ENCODE measurements at regions not wholly inside any gene's neighbourhood (a gene's known extent, or its start where the extent isn't known, plus 50 kb on each side); places are given as distances from the start of the nearest gene placed in this dataset.

- H3K4me3 ChIP-seq: no peak overlapping the region
- no peaks in the 10 kb centered on the region for H3K36me3 ChIP-seq
- no peak for DNase-seq
- H3K4me1 ChIP-seq: no peaks in the 10 kb centered on the region
- no peaks in the 10 kb centered on the region for H3K27me3 ChIP-seq
- H3K9me3 ChIP-seq: peaks cover 0 to 3% (median 0%) of the 10 kb centered on the region in 4 donors
- TF ChIP-seq CTCF (IDR thresholded peaks at IDR 0.05) (no peak), POLR2A (IDR thresholded peaks at IDR 0.05) (no peak)
- H3K27ac ChIP-seq: no peak overlapping the region
Measured at GRCh38 chr10:21396889-21397288, 128.6 kb downstream of the SKIDA1 start.

DNA sequence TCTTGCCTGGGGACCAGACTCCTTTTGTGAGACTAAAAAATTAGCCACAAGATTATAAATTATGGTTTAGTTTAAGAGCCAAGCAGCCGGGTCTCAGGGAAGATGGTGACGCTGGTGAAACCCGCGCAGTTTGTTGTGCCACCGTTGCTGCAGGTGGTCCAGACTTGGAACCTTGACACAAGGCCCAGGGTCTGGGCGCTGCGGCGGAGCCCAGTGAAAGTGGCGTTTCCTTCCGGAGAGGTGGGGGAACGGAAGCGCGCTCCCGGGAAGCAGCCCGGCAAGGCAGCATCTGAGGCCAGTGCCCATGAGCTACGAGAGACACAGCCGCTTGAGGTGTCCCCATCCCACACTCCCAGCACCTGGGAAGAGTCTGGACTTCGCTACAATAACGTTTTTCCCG lies 131.6 kb downstream of the SKIDA1 start:
- no peak overlapping the region for H3K27ac ChIP-seq
- H3K4me3 ChIP-seq: no peak overlapping the region
- DNase-seq: no peak
- no peaks in the 10 kb centered on the region for H3K36me3 ChIP-seq
- H3K27me3 ChIP-seq: no peaks in the 10 kb centered on the region
- TF ChIP-seq CTCF (IDR thresholded peaks at IDR 0.05) (no peak), POLR2A (IDR thresholded peaks at IDR 0.05) (no peak)
- H3K4me1 ChIP-seq: no peaks in the 10 kb centered on the region
- peaks cover 0 to 3% (median 0%) of the 10 kb centered on the region in 4 donors for H3K9me3 ChIP-seq

GRCh38 chr10:21388589-21388988 lies 136.9 kb downstream of the SKIDA1 start:
- Histone ChIP-seq H3K4me3 (no peak overlapping the region), H3K27me3 (no peaks in the 10 kb centered on the region), H3K27ac (no peak overlapping the region), H3K4me1 (no peaks in the 10 kb centered on the region), H3K36me3 (no peaks in the 10 kb centered on the region), H3K9me3 (no peaks in the 10 kb centered on the region)
- TF ChIP-seq POLR2A (IDR thresholded peaks at IDR 0.05) (no peak), CTCF (IDR thresholded peaks at IDR 0.05) (no peak)
- DNase-seq: no peak

DNA sequence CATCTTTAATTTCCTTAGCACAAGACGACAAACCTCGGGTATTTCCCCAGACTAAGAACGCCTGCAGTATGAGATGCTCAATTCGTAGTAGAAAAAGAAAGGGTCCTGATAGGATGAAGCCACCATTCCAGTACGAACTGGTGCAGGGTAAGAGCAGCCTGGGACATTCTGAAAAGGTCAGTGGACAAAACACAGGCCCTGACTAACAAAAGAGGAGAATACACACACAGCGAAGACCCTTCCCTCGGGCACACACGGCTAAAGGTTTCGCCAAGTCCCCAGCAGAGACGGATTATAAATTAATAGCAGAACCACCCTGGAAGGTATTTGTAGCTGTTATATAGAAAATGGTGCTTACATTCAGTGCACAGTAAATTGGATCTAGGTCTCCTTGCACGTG lies 137.6 kb downstream of the SKIDA1 start:
- no peaks in the 10 kb centered on the region for H3K27me3 ChIP-seq
- H3K4me3 ChIP-seq: no peak overlapping the region
- no peaks in the 10 kb centered on the region for H3K36me3 ChIP-seq
- no peak for DNase-seq
- TF ChIP-seq CTCF (IDR thresholded peaks at IDR 0.05) (no peak), POLR2A (IDR thresholded peaks at IDR 0.05) (no peak)
- no peaks in the 10 kb centered on the region for H3K4me1 ChIP-seq
- no peaks in the 10 kb centered on the region for H3K9me3 ChIP-seq
- H3K27ac ChIP-seq: no peak overlapping the region

DNA sequence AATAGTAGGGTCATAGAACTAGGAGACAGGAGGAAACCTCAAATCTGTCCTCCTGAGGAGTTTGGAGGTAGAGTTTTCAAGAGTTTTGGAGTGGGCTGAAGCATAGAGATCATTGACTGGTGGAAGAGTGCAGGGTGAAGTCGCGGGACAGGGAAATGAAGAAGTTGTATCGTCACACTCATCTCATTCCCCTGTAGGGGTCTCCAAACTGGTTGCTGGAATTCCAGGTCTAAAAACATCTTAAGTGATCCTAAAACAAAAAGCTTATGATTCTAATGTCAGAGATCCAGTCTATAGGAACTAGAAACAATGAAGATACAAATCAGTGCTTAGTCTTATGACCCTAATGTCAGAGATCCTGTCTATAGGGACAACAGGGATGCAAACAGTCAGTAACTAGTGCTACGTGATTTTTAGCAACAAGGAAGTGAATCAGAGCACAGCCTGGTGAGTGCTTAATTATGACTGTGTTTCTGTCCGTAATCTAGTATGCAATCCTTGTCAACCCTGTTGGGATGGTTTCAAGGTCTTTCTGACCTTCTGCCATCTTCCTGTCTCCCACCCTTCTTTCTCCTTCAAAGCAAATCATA lies 139.4 kb downstream of the SKIDA1 start:
- Histone ChIP-seq H3K27ac (no peak overlapping the region), H3K9me3 (no peaks in the 10 kb centered on the region), H3K27me3 (no peaks in the 10 kb centered on the region), H3K4me1 (no peaks in the 10 kb centered on the region), H3K36me3 (no peaks in the 10 kb centered on the region), H3K4me3 (no peak overlapping the region)
- TF ChIP-seq CTCF (IDR thresholded peaks at IDR 0.05): no peak
- no peak for TF ChIP-seq POLR2A (IDR thresholded peaks at IDR 0.05)
- DNase-seq: no peak

GRCh38 chr10:21385536-21385935 lies 139.9 kb downstream of the SKIDA1 start:
- Histone ChIP-seq H3K4me1 (no peaks in the 10 kb centered on the region), H3K4me3 (no peak overlapping the region), H3K27me3 (no peaks in the 10 kb centered on the region), H3K27ac (no peak overlapping the region), H3K9me3 (no peaks in the 10 kb centered on the region), H3K36me3 (no peaks in the 10 kb centered on the region)
- DNase-seq: no peak
- TF ChIP-seq CTCF (IDR thresholded peaks at IDR 0.05) (no peak), POLR2A (IDR thresholded peaks at IDR 0.05) (no peak)

Measured in Peyer's patch (tissue), 4 donors.